RWPE1 (cell line): ENCODE measurements at regions not wholly inside any gene's neighbourhood (a gene's known extent, or its start where the extent isn't known, plus 50 kb on each side); places are given as distances from the start of the nearest gene placed in this dataset.
A peak's percentile ranks its signal among the peaks of the same experiment; 100 is the strongest.

Experiments used
- CTCF ChIA-PET: fragments of 350-600 bp; sonication (Branson Sonifier 250); formaldehyde crosslinking; extraction: SDS; loops from one replicate; lab custom pipeline; 2021; lab: Yijun Ruan, JAX
- POLR2A ChIA-PET: fragments of 400-600 bp; formaldehyde crosslinking; extraction: SDS; loops from one replicate; lab custom pipeline; 2020; ENCODE audit warnings: antibody characterized with exemption; ENCODE audit not compliant: low non-redundant PET; lab: Yijun Ruan, JAX
- DNase-seq: peaks from one replicate; pipeline ENCODE4 v3.0.0; 2012; ENCODE audit warnings: low spot score
- H3K27ac ChIP-seq: fragments of 450-650 bp; 2 replicates; pipeline ENCODE4 v1.5.1; 2017
- CTCF ChIP-seq: fragments of 450-650 bp; conservative IDR thresholded peaks from 2 replicates; pipeline ENCODE4 v1.5.1; 2017; ENCODE audit warnings: low read depth, mild to moderate bottlenecking

GRCh38 chr3:197367081-197367780, 68.8 kb upstream of the DLG1 start:
- CTCF ChIA-PET = interaction anchor here (0.6 to 1.2 kb wide), 7 partner anchors 13 to 125 kb away, joined by 3 to 4 read pairs (median 3); no protein-coding TSS in a partner anchor
- peak; percentile 87 for DNase-seq
- peak overlapping the region; percentile 94 for H3K27ac ChIP-seq
- POLR2A ChIA-PET = interaction anchor here (0.7 to 1.3 kb wide), 2 partner anchors 68 to 87 kb away, joined by 3 to 4 read pairs; no protein-coding TSS in a partner anchor
- TF ChIP-seq CTCF = no peak

GRCh38 chr3:197366301-197367044, 68.1 kb upstream of the DLG1 start:
- DNase-seq = peak; percentile 46
- CTCF ChIA-PET = interaction anchor here (0.6 to 1.2 kb wide), 6 partner anchors 24 to 202 kb away, joined by 3 to 5 read pairs (median 3); no protein-coding TSS in a partner anchor
- peak overlapping the region; percentile 94 for H3K27ac ChIP-seq
- no peak for TF ChIP-seq CTCF
- POLR2A ChIA-PET = interaction anchor here (1.3 kb wide), 1 partner anchor 67 kb away, joined by 3 read pairs; no protein-coding TSS in a partner anchor

GRCh38 chr3:197365586-197365985, 67.2 kb upstream of the DLG1 start:
- TF ChIP-seq CTCF = no peak
- POLR2A ChIA-PET = interaction anchor here (0.8 kb wide), 1 partner anchor 24 kb away, joined by 3 read pairs; no protein-coding TSS in a partner anchor
- H3K27ac ChIP-seq = no peak overlapping the region
- CTCF ChIA-PET = interaction anchor here (0.6 to 1.1 kb wide), 3 partner anchors 14 to 201 kb away, joined by 3 to 5 read pairs (median 4); no protein-coding TSS in a partner anchor
- no peak for DNase-seq

DNA sequence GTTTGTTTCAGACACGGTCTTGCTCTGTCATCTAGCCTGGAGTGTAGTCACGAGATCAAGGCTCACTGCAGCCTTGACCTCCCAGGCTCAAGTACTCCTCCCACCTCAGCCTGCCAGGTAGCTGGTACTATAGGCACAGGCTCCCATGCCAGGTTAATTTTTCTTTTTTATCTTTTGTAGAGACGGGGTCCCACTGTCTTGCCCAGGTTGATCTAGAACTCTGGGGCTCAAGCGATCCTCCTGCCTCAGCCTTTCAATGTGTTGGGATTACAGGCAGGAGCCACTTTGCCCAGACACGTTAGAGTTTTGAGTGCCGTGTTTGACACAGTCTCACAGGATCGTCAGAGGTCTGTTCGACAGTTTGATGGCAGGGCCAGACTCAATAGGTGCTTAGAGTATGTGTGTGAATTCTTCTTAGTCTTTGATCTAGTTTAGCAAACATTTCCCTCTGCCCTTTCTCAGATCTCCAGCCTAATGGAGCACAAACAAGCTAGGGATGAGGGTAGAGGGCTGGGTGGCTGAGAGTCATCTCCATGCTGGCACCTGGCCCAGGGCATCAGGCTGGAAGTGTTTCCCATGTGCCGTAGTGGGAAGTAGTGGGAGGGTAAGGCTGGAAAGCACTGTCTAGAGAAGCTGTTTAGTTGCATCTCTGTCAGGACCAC, 66.1 kb upstream of the DLG1 start:
- peak overlapping the region; percentile 16 for H3K27ac ChIP-seq
- no peak for TF ChIP-seq CTCF
- DNase-seq = no peak
- POLR2A ChIA-PET = no interaction called here
- CTCF ChIA-PET = interaction anchor here (0.7 to 1.1 kb wide), 2 partner anchors 33 to 53 kb away, joined by 3 to 4 read pairs; no protein-coding TSS in a partner anchor

- CTCF ChIA-PET = interaction anchor here (0.7 kb wide), 1 partner anchor 52 kb away, joined by 3 read pairs; no protein-coding TSS in a partner anchor
- POLR2A ChIA-PET = no interaction called here
- peak overlapping the region; percentile 16 for H3K27ac ChIP-seq
- DNase-seq = no peak
- TF ChIP-seq CTCF = no peak
Measured at GRCh38 chr3:197363553-197364409, 65.4 kb upstream of the DLG1 start.
